ENCODE measurements at regions not wholly inside any gene's neighbourhood (a gene's known extent, or its start where the extent isn't known, plus 50 kb on each side); places are given as distances from the start of the nearest gene placed in this dataset.

DNA sequence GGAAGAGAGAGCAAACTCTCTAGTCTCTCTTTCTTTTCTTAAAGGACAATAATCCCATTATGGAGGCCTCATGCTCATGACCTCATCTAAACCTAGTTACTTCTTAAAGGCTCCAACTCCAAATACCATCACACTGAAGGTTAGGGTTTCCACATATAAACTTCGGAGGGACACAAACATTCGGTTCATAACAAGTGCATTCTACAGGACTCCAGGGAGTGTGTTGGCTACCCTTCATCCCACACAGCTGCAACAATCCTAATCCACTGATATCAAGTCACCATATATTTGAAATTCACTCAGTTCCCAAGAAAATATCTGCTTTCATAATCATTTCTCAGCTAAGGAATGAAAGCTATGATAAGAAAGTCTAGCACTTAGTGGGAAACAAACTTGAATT, 265.9 kb upstream of the PLEKHG7 start:
- TF ChIP-seq POLR2AphosphoS5 (IDR thresholded peaks at IDR 0.05; ENCODE audit: low read depth) (no peak), JUNB (IDR thresholded peaks at IDR 0.05; ENCODE audit: unreplicated experiment) (no peak)
- TF ChIP-seq, protein P1, sequence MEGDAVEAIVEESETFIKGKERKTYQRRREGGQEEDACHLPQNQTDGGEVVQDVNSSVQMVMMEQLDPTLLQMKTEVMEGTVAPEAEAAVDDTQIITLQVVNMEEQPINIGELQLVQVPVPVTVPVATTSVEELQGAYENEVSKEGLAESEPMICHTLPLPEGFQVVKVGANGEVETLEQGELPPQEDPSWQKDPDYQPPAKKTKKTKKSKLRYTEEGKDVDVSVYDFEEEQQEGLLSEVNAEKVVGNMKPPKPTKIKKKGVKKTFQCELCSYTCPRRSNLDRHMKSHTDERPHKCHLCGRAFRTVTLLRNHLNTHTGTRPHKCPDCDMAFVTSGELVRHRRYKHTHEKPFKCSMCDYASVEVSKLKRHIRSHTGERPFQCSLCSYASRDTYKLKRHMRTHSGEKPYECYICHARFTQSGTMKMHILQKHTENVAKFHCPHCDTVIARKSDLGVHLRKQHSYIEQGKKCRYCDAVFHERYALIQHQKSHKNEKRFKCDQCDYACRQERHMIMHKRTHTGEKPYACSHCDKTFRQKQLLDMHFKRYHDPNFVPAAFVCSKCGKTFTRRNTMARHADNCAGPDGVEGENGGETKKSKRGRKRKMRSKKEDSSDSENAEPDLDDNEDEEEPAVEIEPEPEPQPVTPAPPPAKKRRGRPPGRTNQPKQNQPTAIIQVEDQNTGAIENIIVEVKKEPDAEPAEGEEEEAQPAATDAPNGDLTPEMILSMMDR (conservative IDR thresholded peaks at IDR 0.05; ENCODE audit: low read depth in 2 of 2) = no peak

Data from GM23338 (cell line).